ENCODE measurements at regions not wholly inside any gene's neighbourhood (a gene's known extent, or its start where the extent isn't known, plus 50 kb on each side); places are given as distances from the start of the nearest gene placed in this dataset.

- H3K4me3 ChIP-seq = no peak overlapping the region
- no peak overlapping the region for H3K27ac ChIP-seq
Observed at GRCh38 chr3:182041668-182042291, 330.1 kb downstream of the SOX2 start.

- H3K27ac ChIP-seq = no peak overlapping the region
- no peak overlapping the region for H3K4me3 ChIP-seq
Observed at GRCh38 chr3:182045736-182046135, 334.0 kb downstream of the SOX2 start.

GRCh38 chr3:182046166-182046764, 334.5 kb downstream of the SOX2 start:
- H3K27ac ChIP-seq = no peak overlapping the region
- H3K4me3 ChIP-seq = no peak overlapping the region

- Histone ChIP-seq H3K27ac (no peak overlapping the region), H3K4me3 (no peak overlapping the region)
Observed at GRCh38 chr3:182050932-182051331, 339.2 kb downstream of the SOX2 start.

GRCh38 chr3:182052332-182052731, 340.6 kb downstream of the SOX2 start:
- Histone ChIP-seq H3K4me3 (no peak overlapping the region), H3K27ac (peak overlapping the region in 3 of 21 experiments; percentile 9 to 23 (median 17))

- peak overlapping the region in 3 of 21 experiments; percentile 9 to 42 (median 23) for H3K27ac ChIP-seq
Observed at GRCh38 chr3:182052757-182053156, 341.0 kb downstream of the SOX2 start.

GRCh38 chr3:182058488-182058887, 346.8 kb downstream of the SOX2 start:
- Histone ChIP-seq H3K4me3 (no peak overlapping the region), H3K27ac (peak overlapping the region in 4 of 21 experiments; percentile 8 to 65 (median 40))

More at GRCh38 chr3:182052757-182053156, 341.0 kb downstream of the SOX2 start:
- no peak overlapping the region for H3K4me3 ChIP-seq

GRCh38 chr3:182063742-182064141, 352.0 kb downstream of the SOX2 start:
- Histone ChIP-seq H3K27ac (no peak overlapping the region), H3K4me3 (no peak overlapping the region)

GRCh38 chr3:182067423-182067822, 355.7 kb downstream of the SOX2 start:
- H3K4me3 ChIP-seq = no peak overlapping the region

GRCh38 chr3:182078316-182078715, 366.6 kb downstream of the SOX2 start:
- Histone ChIP-seq H3K27ac (no peak overlapping the region), H3K4me3 (no peak overlapping the region)

More at GRCh38 chr3:182067423-182067822, 355.7 kb downstream of the SOX2 start:
- H3K27ac ChIP-seq = no peak overlapping the region

- Histone ChIP-seq H3K27ac (no peak overlapping the region), H3K4me3 (no peak overlapping the region)
Observed at GRCh38 chr3:182078929-182079328, 367.2 kb downstream of the SOX2 start.

- no peak overlapping the region for H3K4me3 ChIP-seq
Observed at GRCh38 chr3:182081096-182081495, 369.4 kb downstream of the SOX2 start.

GRCh38 chr3:182083112-182083511, 371.4 kb downstream of the SOX2 start:
- H3K4me3 ChIP-seq = no peak overlapping the region
- no peak overlapping the region for H3K27ac ChIP-seq

More at GRCh38 chr3:182081096-182081495, 369.4 kb downstream of the SOX2 start:
- H3K27ac ChIP-seq = no peak overlapping the region

- H3K27ac ChIP-seq = no peak overlapping the region
- no peak overlapping the region for H3K4me3 ChIP-seq
Observed at GRCh38 chr3:182092662-182093262, 381.0 kb downstream of the SOX2 start.

- Histone ChIP-seq H3K4me3 (no peak overlapping the region), H3K27ac (no peak overlapping the region)
Observed at GRCh38 chr3:182094321-182094720, 382.6 kb downstream of the SOX2 start.

GRCh38 chr3:182104881-182105280, 393.2 kb downstream of the SOX2 start:
- H3K27ac ChIP-seq = no peak overlapping the region
- no peak overlapping the region for H3K4me3 ChIP-seq

GRCh38 chr3:182105875-182106274, 394.1 kb downstream of the SOX2 start:
- Histone ChIP-seq H3K27ac (no peak overlapping the region), H3K4me3 (no peak overlapping the region)

GRCh38 chr3:182108371-182108770, 396.6 kb downstream of the SOX2 start:
- H3K4me3 ChIP-seq = no peak overlapping the region
- no peak overlapping the region for H3K27ac ChIP-seq

GRCh38 chr3:182111967-182112366, 400.2 kb downstream of the SOX2 start:
- no peak overlapping the region for H3K4me3 ChIP-seq

GRCh38 chr3:182115328-182116015, 403.7 kb downstream of the SOX2 start:
- no peak overlapping the region for H3K27ac ChIP-seq
- no peak overlapping the region for H3K4me3 ChIP-seq

More at GRCh38 chr3:182111967-182112366, 400.2 kb downstream of the SOX2 start:
- no peak overlapping the region for H3K27ac ChIP-seq

GRCh38 chr3:182116386-182116785, 404.7 kb downstream of the SOX2 start:
- no peak overlapping the region for H3K27ac ChIP-seq
- no peak overlapping the region for H3K4me3 ChIP-seq
